Panc1 (cell line): ENCODE measurements at regions not wholly inside any gene's neighbourhood (a gene's known extent, or its start where the extent isn't known, plus 50 kb on each side); places are given as distances from the start of the nearest gene placed in this dataset.

Source experiments
- ATAC-seq: fragments of 200-7000 bp; cut with Tn5 transposase; 2 replicates; pipeline ENCODE4 v1.9.1; 2020; ENCODE audit warnings: mild to moderate bottlenecking, moderate library complexity
- BruUV-seq: library from RNA; stranded (reverse); fragments of 400-500 nt; replicated peaks from 2 replicates; lab custom pipeline; 2021; lab: Mats Ljungman, UMichigan
- CTCF ChIA-PET: fragments of 300-600 bp; sonication (Branson Sonifier 250); formaldehyde crosslinking; loops from one replicate; lab custom pipeline; 2022; ENCODE audit warnings: antibody characterized with exemption; lab: Charles Lee
- POLR2A ChIA-PET: fragments of 300-600 bp; sonication (Branson Sonifier 250); formaldehyde crosslinking; loops from one replicate; lab custom pipeline; 2022; ENCODE audit warnings: antibody characterized with exemption; lab: Charles Lee
- DNase-seq: peaks from one replicate; pipeline ENCODE4 v3.0.0-alpha.2; 2010; ENCODE audit warnings: low read depth, low spot score
- H3K27ac ChIP-seq: 2 replicates; pipeline ENCODE4 v1.5.1; 2011; ENCODE audit warnings: mild to moderate bottlenecking, low read length, inconsistent platforms
- H3K27me3 ChIP-seq: fragments of 200-500 bp; sonication (Bioruptor generic); 2 replicates; pipeline ENCODE4 v1.6.0; 2014; ENCODE audit warnings: low read length, inconsistent platforms; ENCODE audit not compliant: control insufficient read depth, insufficient read depth
- H3K36me3 ChIP-seq: fragments of 200-500 bp; sonication (Bioruptor generic); 2 replicates; pipeline ENCODE4 v1.5.1; 2014; ENCODE audit warnings: inconsistent platforms, mild to moderate bottlenecking, low read length, moderate library complexity; ENCODE audit not compliant: control insufficient read depth, insufficient read depth
- H3K4me1 ChIP-seq: 2 replicates; pipeline ENCODE4 v1.5.1; 2011; ENCODE audit warnings: inconsistent platforms, mild to moderate bottlenecking, low read length, moderate library complexity; ENCODE audit not compliant: control insufficient read depth, insufficient read depth
- H3K4me3 ChIP-seq, 2 experiments: 2 replicates each; pipeline ENCODE4 v1.5.1; 2011 to 2012; ENCODE audit warnings: low read depth in 2 of 2, low read length in 2 of 2, mild to moderate bottlenecking in 2 of 2, inconsistent platforms in 1 of 2, moderate library complexity in 1 of 2
- H3K9me3 ChIP-seq: fragments of 200-500 bp; sonication (Bioruptor generic); 2 replicates; pipeline ENCODE4 v1.5.1; 2014; ENCODE audit warnings: low read depth, mild to moderate bottlenecking, inconsistent platforms, low read length, moderate library complexity; ENCODE audit not compliant: control insufficient read depth, insufficient read depth
- POLR2AphosphoS5 ChIP-seq: IDR thresholded peaks from 2 replicates; pipeline ENCODE4 v1.6.1; 2012; ENCODE audit warnings: mild to moderate bottlenecking, low read depth, low read length, moderate library complexity
- SIN3A ChIP-seq: IDR thresholded peaks from 2 replicates; pipeline ENCODE4 v1.6.1; 2012; ENCODE audit warnings: low read depth, mild to moderate bottlenecking, low read length, moderate library complexity, borderline replicate concordance; ENCODE audit not compliant: insufficient read depth
- TCF7L2 ChIP-seq: IDR thresholded peaks from 2 replicates; pipeline ENCODE4 v1.6.1; 2011; ENCODE audit warnings: mild to moderate bottlenecking, low read depth, low read length, inconsistent platforms
- in situ Hi-C: cut with HindIII; loops from 2 replicates; pipeline ENCODE4 v1.10.0; 2016; ENCODE audit warnings: low sequenced_read_pairs, low pct_unique_long_range_greater_than_20kb
- intact Hi-C: fragments of 100-400 bp; cut with micrococcal nuclease; formaldehyde crosslinking; loops from one replicate; pipeline ENCODE4 v1.10.0; 2022; ENCODE audit not compliant: unreplicated experiment
- TF ChIP-seq, protein P1 (sequence below), 2 experiments: IDR thresholded peaks; 2 replicates each; pipeline ENCODE4 v1.6.1; 2011 to 2012; ENCODE audit warnings: low read depth in 2 of 2, control low read depth in 1 of 2, low read length in 1 of 2, mild to moderate bottlenecking in 1 of 2, moderate library complexity in 1 of 2; ENCODE audit not compliant: insufficient read depth in 1 of 2
- TF ChIP-seq, protein P2 (sequence below): fragments of 450-650 bp; IDR thresholded peaks from 2 replicates; pipeline ENCODE4 v1.5.1; 2017; ENCODE audit warnings: mild to moderate bottlenecking

DNA sequence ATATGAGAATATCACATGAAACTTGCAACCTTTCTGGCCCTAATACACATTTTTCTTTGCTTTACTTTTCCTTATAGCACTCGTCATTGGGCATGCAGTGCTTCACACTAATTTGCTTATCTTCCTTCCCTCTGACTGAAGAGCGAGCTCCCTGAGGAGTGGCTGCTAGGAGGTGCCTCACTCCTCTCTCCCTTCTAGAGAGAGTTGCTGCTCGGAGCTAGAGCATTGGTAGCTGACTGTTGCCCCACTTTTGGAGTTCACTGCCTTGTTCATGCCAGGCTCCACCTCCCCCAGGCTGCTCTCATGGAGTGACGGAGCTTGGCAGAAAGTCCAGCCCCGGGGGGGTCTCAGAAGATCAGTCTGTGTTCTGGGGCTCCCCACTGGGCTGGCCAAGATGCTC lies 413.2 kb downstream of the MED10 start:
- ChIA-PET POLR2A (interaction anchor here (0.7 kb wide), 1 partner anchor 399 kb away, joined by 3 read pairs; no protein-coding TSS in a partner anchor), CTCF (no interaction called here)
- intact Hi-C loops = no loop called here
- TF ChIP-seq, protein P1, sequence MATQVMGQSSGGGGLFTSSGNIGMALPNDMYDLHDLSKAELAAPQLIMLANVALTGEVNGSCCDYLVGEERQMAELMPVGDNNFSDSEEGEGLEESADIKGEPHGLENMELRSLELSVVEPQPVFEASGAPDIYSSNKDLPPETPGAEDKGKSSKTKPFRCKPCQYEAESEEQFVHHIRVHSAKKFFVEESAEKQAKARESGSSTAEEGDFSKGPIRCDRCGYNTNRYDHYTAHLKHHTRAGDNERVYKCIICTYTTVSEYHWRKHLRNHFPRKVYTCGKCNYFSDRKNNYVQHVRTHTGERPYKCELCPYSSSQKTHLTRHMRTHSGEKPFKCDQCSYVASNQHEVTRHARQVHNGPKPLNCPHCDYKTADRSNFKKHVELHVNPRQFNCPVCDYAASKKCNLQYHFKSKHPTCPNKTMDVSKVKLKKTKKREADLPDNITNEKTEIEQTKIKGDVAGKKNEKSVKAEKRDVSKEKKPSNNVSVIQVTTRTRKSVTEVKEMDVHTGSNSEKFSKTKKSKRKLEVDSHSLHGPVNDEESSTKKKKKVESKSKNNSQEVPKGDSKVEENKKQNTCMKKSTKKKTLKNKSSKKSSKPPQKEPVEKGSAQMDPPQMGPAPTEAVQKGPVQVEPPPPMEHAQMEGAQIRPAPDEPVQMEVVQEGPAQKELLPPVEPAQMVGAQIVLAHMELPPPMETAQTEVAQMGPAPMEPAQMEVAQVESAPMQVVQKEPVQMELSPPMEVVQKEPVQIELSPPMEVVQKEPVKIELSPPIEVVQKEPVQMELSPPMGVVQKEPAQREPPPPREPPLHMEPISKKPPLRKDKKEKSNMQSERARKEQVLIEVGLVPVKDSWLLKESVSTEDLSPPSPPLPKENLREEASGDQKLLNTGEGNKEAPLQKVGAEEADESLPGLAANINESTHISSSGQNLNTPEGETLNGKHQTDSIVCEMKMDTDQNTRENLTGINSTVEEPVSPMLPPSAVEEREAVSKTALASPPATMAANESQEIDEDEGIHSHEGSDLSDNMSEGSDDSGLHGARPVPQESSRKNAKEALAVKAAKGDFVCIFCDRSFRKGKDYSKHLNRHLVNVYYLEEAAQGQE (IDR thresholded peaks at IDR 0.05; ENCODE audit: insufficient read depth in 1 of 2, low read depth in 2 of 2, low read length in 1 of 2) = no peak
- TF ChIP-seq POLR2AphosphoS5 (no peak), SIN3A (no peak), TCF7L2 (no peak)
- TF ChIP-seq, protein P2, sequence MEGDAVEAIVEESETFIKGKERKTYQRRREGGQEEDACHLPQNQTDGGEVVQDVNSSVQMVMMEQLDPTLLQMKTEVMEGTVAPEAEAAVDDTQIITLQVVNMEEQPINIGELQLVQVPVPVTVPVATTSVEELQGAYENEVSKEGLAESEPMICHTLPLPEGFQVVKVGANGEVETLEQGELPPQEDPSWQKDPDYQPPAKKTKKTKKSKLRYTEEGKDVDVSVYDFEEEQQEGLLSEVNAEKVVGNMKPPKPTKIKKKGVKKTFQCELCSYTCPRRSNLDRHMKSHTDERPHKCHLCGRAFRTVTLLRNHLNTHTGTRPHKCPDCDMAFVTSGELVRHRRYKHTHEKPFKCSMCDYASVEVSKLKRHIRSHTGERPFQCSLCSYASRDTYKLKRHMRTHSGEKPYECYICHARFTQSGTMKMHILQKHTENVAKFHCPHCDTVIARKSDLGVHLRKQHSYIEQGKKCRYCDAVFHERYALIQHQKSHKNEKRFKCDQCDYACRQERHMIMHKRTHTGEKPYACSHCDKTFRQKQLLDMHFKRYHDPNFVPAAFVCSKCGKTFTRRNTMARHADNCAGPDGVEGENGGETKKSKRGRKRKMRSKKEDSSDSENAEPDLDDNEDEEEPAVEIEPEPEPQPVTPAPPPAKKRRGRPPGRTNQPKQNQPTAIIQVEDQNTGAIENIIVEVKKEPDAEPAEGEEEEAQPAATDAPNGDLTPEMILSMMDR = no peak
- in situ Hi-C loops = no loop called here
- H3K36me3 ChIP-seq = no peaks in the 10 kb centered on the region
- no peak overlapping the region for H3K27ac ChIP-seq
- DNase-seq = no peak
- H3K4me1 ChIP-seq = no peaks in the 10 kb centered on the region
- BruUV-seq = no TSS peak
- H3K27me3 ChIP-seq = no peaks in the 10 kb centered on the region
- no peak overlapping the region for H3K4me3 ChIP-seq
- no peaks in the 10 kb centered on the region for H3K9me3 ChIP-seq
- no peak for ATAC-seq

DNA sequence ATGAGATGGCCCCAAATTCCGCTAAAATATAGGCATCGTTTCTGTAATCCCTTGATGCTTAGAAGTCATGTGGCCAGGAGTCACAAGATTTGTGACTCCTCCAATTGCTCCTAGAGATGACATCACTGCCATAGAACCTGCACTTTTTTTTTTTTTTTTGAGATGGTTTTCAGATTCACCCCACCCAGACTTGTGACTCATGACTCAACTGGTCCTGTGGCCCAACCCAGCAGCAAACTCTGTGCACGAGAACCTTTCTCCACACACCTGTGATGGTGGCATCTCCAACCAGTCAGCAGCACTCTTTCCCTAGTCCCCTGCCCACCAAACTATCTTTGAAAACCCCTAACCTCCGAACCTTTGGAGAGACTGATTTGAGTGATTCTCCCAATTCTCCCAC lies 414.0 kb downstream of the MED10 start:
- H3K4me1 ChIP-seq = no peaks in the 10 kb centered on the region
- H3K36me3 ChIP-seq = no peaks in the 10 kb centered on the region
- ATAC-seq (no peak), DNase-seq (no peak)
- in situ Hi-C loops (no loop called here), intact Hi-C loops (no loop called here)
- no peaks in the 10 kb centered on the region for H3K27me3 ChIP-seq
- TF ChIP-seq, protein P1 (IDR thresholded peaks at IDR 0.05; ENCODE audit: insufficient read depth in 1 of 2, low read depth in 2 of 2, low read length in 1 of 2) = no peak
- TF ChIP-seq SIN3A (no peak), POLR2AphosphoS5 (no peak), TCF7L2 (no peak)
- TF ChIP-seq, protein P2 = no peak
- H3K4me3 ChIP-seq = no peak overlapping the region
- BruUV-seq = no TSS peak
- ChIA-PET CTCF (no interaction called here), POLR2A (no interaction called here)
- H3K27ac ChIP-seq = no peak overlapping the region
- no peaks in the 10 kb centered on the region for H3K9me3 ChIP-seq
